PC-3 (cell line): ENCODE measurements at regions not wholly inside any gene's neighbourhood (a gene's known extent, or its start where the extent isn't known, plus 50 kb on each side); places are given as distances from the start of the nearest gene placed in this dataset.

ENCODE experiments used
- ATAC-seq: fragments of 200-7000 bp; cut with Tn5 transposase; 2 replicates; pipeline ENCODE4 v1.9.1; 2020; ENCODE audit warnings: mild to moderate bottlenecking, moderate library complexity
- BruUV-seq: library from RNA; stranded (reverse); fragments of 400-500 nt; replicated peaks from 2 replicates; lab custom pipeline; 2021; lab: Mats Ljungman, UMichigan
- CTCF ChIA-PET: fragments of 300-600 bp; sonication (Branson Sonifier 250); formaldehyde crosslinking; loops from one replicate; lab custom pipeline; 2022; ENCODE audit warnings: antibody characterized with exemption; lab: Charles Lee
- POLR2A ChIA-PET: fragments of 300-600 bp; sonication (Branson Sonifier 250); formaldehyde crosslinking; loops from one replicate; lab custom pipeline; 2022; ENCODE audit warnings: antibody characterized with exemption; ENCODE audit not compliant: unreplicated experiment; lab: Charles Lee
- DNase-seq: peaks from one replicate; pipeline ENCODE4 v3.0.0-alpha.2; 2015
- H2AFZ ChIP-seq: fragments of 300-600 bp; sonication (generic); 2 replicates; pipeline ENCODE4 v1.6.0; 2016; ENCODE audit warnings: antibody characterized with exemption, low read length
- H3F3A ChIP-seq: fragments of 300-600 bp; sonication (generic); one replicate; pipeline ENCODE4 v1.6.0; 2017; ENCODE audit warnings: antibody characterized with exemption, low read length, control low read depth, mild to moderate bottlenecking; ENCODE audit not compliant: unreplicated experiment
- H3K27ac ChIP-seq: fragments of 300-600 bp; sonication (generic); 2 replicates; pipeline ENCODE4 v1.5.1; 2016; ENCODE audit warnings: mild to moderate bottlenecking, low read length
- H3K27me3 ChIP-seq: fragments of 300-600 bp; sonication (generic); 2 replicates; pipeline ENCODE4 v1.6.1; 2016; ENCODE audit warnings: low read length, mixed read lengths
- H3K36me3 ChIP-seq: fragments of 300-600 bp; sonication (generic); 2 replicates; pipeline ENCODE4 v1.6.1; 2016; ENCODE audit warnings: low read depth, mixed run types, low read length, mixed read lengths
- H3K4me1 ChIP-seq: fragments of 300-600 bp; sonication (generic); 2 replicates; pipeline ENCODE4 v1.5.1; 2016; ENCODE audit warnings: low read length; ENCODE audit not compliant: insufficient read depth
- H3K4me2 ChIP-seq: fragments of 300-600 bp; sonication (generic); 2 replicates; pipeline ENCODE4 v1.6.0; 2016; ENCODE audit warnings: low read length
- H3K4me3 ChIP-seq: fragments of 300-600 bp; sonication (generic); 2 replicates; pipeline ENCODE4 v1.5.1; 2016; ENCODE audit warnings: mild to moderate bottlenecking, low read length, mixed read lengths
- H3K79me2 ChIP-seq: fragments of 300-600 bp; sonication (generic); 2 replicates; pipeline ENCODE4 v1.6.1; 2017; ENCODE audit warnings: low read length, mixed read lengths
- H3K9ac ChIP-seq: fragments of 300-600 bp; sonication (generic); 2 replicates; pipeline ENCODE4 v1.6.0; 2016; ENCODE audit warnings: mild to moderate bottlenecking, low read length
- H3K9me2 ChIP-seq: fragments of 300-600 bp; sonication (generic); replicated peaks from 2 replicates; pipeline ENCODE4 v1.6.1; 2016; ENCODE audit warnings: mixed run types, low read length, mixed read lengths
- H3K9me3 ChIP-seq: fragments of 300-600 bp; sonication (generic); 2 replicates; pipeline ENCODE4 v1.6.1; 2016; ENCODE audit warnings: low read length, mixed read lengths
- H4K20me1 ChIP-seq: fragments of 300-600 bp; sonication (generic); 2 replicates; pipeline ENCODE4 v1.6.1; 2016; ENCODE audit warnings: low read length, mixed read lengths
- CTCF ChIP-seq: fragments of 300-600 bp; sonication (generic); conservative IDR thresholded peaks from 2 replicates; pipeline ENCODE4 v1.5.1; 2017; ENCODE audit warnings: antibody characterized with exemption, low read depth, mild to moderate bottlenecking, low read length
- EZH2 ChIP-seq: fragments of 300-600 bp; sonication (generic); IDR thresholded peaks from one replicate; pipeline ENCODE4 v1.6.1; 2017; ENCODE audit warnings: antibody characterized with exemption, mild to moderate bottlenecking, low read length; ENCODE audit not compliant: unreplicated experiment
- EZH2phosphoT487 ChIP-seq: fragments of 300-600 bp; sonication (generic); IDR thresholded peaks from 2 replicates; pipeline ENCODE4 v1.6.1; 2018; ENCODE audit warnings: mild to moderate bottlenecking, antibody characterized with exemption, low read length, borderline replicate concordance
- intact Hi-C: fragments of 100-400 bp; cut with micrococcal nuclease; formaldehyde crosslinking; loops from 2 replicates; pipeline ENCODE4 v1.9.0; 2023

- Histone ChIP-seq H3K9ac (no peak overlapping the region), H2AFZ (no peak overlapping the region), H3K27ac (peak overlapping the region; percentile 28; the same call in 1 of the 2 replicates), H3K4me2 (peak overlapping the region; percentile 9; the same call in 1 of the 2 replicates), H3K27me3 (no peaks in the 10 kb centered on the region), H3K36me3 (no peaks in the 10 kb centered on the region), H3K79me2 (no peaks in the 10 kb centered on the region), H4K20me1 (no peaks in the 10 kb centered on the region), H3K9me3 (peaks cover 15% of the 10 kb centered on the region; the same call in 1 of the 2 replicates), H3F3A (no peaks in the 10 kb centered on the region), H3K9me2 (no peaks in the 10 kb centered on the region), H3K4me3 (no peak overlapping the region), H3K4me1 (no peaks in the 10 kb centered on the region)
- ChIA-PET CTCF (no interaction called here), POLR2A (no interaction called here)
- intact Hi-C loops, result loop anchor here (2.0 to 10.0 kb wide), 2 partner anchors 20 to 112 kb away; no protein-coding TSS in a partner anchor
- no TSS peak for BruUV-seq
- DNase-seq, result peak; percentile 25
- no peak for TF ChIP-seq CTCF
- TF ChIP-seq EZH2phosphoT487, result no peak
- TF ChIP-seq EZH2, result no peak
- peak; percentile 91 for ATAC-seq
Observed at GRCh38 chr21:27326301-27326700, 359.4 kb upstream of the ADAMTS5 start.

DNA sequence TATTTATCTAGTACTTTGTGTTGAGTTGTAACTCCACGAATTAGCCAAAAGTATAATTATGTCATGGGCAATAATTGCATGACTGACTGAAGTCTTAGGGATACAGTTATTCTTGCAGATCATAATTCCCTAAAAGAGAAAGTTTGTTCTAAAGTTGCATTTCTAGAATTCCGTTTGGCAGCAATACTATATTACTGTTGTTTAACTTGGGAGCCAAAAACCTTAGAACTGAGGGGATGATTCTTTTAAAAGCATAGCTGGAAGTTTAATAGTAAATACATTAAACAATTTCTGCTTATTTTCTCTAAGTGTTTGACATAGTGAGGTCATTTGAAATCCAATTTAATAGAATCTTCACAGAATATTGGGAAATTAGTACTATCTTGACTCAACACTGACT is 356.4 kb upstream of the ADAMTS5 start:
- Histone ChIP-seq H3K36me3 (no peaks in the 10 kb centered on the region), H3K9me3 (peaks cover 14% of the 10 kb centered on the region; the same call in 1 of the 2 replicates), H3F3A (no peaks in the 10 kb centered on the region), H3K27me3 (no peaks in the 10 kb centered on the region), H3K9me2 (no peaks in the 10 kb centered on the region), H3K79me2 (no peaks in the 10 kb centered on the region), H3K4me1 (no peaks in the 10 kb centered on the region), H3K27ac (no peak overlapping the region), H3K4me3 (no peak overlapping the region), H3K4me2 (no peak overlapping the region), H4K20me1 (no peaks in the 10 kb centered on the region), H3K9ac (no peak overlapping the region), H2AFZ (no peak overlapping the region)
- TF ChIP-seq CTCF, result no peak
- intact Hi-C loops, result loop anchor here (10.0 kb wide), 1 partner anchor 109 kb away; no protein-coding TSS in a partner anchor
- CTCF ChIA-PET, result no interaction called here
- no TSS peak for BruUV-seq
- POLR2A ChIA-PET, result no interaction called here
- no peak for DNase-seq
- no peak for ATAC-seq

GRCh38 chr21:27321791-27322190 is 354.9 kb upstream of the ADAMTS5 start:
- ChIA-PET POLR2A (interaction anchor here (0.6 kb wide), 1 partner anchor 35 kb away, joined by 3 read pairs; no protein-coding TSS in a partner anchor), CTCF (no interaction called here)
- no peak for TF ChIP-seq EZH2phosphoT487
- no peak for TF ChIP-seq EZH2
- TF ChIP-seq CTCF, result no peak
- no TSS peak for BruUV-seq
- Histone ChIP-seq H3K36me3 (no peaks in the 10 kb centered on the region), H4K20me1 (no peaks in the 10 kb centered on the region), H3K79me2 (no peaks in the 10 kb centered on the region), H3K9me2 (no peaks in the 10 kb centered on the region), H3K27me3 (no peaks in the 10 kb centered on the region), H3K27ac (no peak overlapping the region), H3K4me3 (no peak overlapping the region), H3K9me3 (peaks cover 8% of the 10 kb centered on the region; the same call in 1 of the 2 replicates), H3K4me2 (no peak overlapping the region), H3K9ac (no peak overlapping the region), H3K4me1 (no peaks in the 10 kb centered on the region), H2AFZ (no peak overlapping the region), H3F3A (no peaks in the 10 kb centered on the region)
- DNase-seq (no peak), ATAC-seq (no peak)
- intact Hi-C loops, result loop anchor here (10.0 kb wide), 1 partner anchor 107 kb away; no protein-coding TSS in a partner anchor
